ENCODE measurements at regions not wholly inside any gene's neighbourhood (a gene's known extent, or its start where the extent isn't known, plus 50 kb on each side); places are given as distances from the start of the nearest gene placed in this dataset.

DNA sequence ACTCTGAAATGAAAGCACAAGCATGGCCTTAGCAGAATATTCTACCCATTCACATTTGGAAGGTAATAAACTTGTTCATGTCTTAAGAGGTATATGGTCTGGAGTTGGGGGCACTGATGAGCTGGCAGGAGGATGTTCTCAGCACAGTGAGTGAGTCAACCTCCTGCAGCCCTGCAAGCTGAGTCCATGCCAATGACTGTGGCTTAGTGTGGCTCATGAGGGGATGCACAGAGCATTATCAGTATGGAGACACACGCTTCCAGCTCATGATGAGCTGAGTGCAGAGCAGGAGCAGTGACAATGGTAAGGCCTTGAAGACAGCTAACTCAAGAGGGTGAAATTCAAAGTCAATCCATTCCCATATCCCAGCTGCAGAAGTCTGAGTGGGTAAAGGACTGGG is 102.3 kb downstream of the TNFSF18 start:
- Mint-ChIP-seq H3K27me3 (peaks cover 2% of the 10 kb centered on the region), H3K27ac (no peak overlapping the region), H3K9me3 (peaks cover 3% of the 10 kb centered on the region), H3K36me3 (ENCODE audit: low read depth) (no peaks in the 10 kb centered on the region), H3K4me1 (ENCODE audit: low read depth) (peaks cover 36% of the 10 kb centered on the region), H3K4me3 (no peak overlapping the region)
- TF ChIP-seq, protein P1, sequence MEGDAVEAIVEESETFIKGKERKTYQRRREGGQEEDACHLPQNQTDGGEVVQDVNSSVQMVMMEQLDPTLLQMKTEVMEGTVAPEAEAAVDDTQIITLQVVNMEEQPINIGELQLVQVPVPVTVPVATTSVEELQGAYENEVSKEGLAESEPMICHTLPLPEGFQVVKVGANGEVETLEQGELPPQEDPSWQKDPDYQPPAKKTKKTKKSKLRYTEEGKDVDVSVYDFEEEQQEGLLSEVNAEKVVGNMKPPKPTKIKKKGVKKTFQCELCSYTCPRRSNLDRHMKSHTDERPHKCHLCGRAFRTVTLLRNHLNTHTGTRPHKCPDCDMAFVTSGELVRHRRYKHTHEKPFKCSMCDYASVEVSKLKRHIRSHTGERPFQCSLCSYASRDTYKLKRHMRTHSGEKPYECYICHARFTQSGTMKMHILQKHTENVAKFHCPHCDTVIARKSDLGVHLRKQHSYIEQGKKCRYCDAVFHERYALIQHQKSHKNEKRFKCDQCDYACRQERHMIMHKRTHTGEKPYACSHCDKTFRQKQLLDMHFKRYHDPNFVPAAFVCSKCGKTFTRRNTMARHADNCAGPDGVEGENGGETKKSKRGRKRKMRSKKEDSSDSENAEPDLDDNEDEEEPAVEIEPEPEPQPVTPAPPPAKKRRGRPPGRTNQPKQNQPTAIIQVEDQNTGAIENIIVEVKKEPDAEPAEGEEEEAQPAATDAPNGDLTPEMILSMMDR (IDR thresholded peaks at IDR 0.05): no peak
- ATAC-seq (peak; percentile 91), DNase-seq (peak; percentile 63)
- POLR2A ChIA-PET: interaction anchor here (0.6 kb wide), 1 partner anchor 190 kb away, joined by 3 read pairs; no protein-coding TSS in a partner anchor
- intact Hi-C loops (cut with micrococcal nuclease): no loop called here
- CTCF ChIA-PET: interaction anchor here (0.8 to 1.0 kb wide), 2 partner anchors 18 to 204 kb away, joined by 3 to 4 read pairs; no protein-coding TSS in a partner anchor

DNA sequence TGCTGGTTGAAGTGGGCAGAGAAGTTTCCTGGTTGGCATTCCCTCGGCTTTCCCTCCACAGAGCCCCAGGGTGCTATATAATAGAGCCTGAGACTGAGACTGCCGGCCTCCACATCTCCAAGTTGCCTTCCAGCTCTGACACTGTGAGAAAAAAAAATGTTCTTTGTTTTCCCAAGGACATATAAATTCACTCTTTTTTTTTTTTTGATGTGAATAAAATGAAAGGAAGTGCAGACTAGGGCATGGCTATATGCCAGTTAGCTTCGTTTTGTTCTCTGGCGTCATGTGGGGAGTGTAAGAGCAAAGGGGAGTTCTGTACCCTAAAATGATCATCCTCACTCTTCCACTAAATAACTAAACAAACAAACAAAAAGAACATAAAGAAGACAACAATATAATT is 101.6 kb downstream of the TNFSF18 start:
- intact Hi-C loops (cut with micrococcal nuclease): no loop called here
- H3K9me3 Mint-ChIP-seq: no peaks in the 10 kb centered on the region
- peaks cover 2% of the 10 kb centered on the region for H3K27me3 Mint-ChIP-seq
- ATAC-seq (no peak), DNase-seq (no peak)
- TF ChIP-seq, protein P1 (IDR thresholded peaks at IDR 0.05): no peak
- no peak overlapping the region for H3K4me3 Mint-ChIP-seq
- ChIA-PET POLR2A (no interaction called here), CTCF (interaction anchor here (1.0 kb wide), 1 partner anchor 204 kb away, joined by 3 read pairs; no protein-coding TSS in a partner anchor)
- H3K36me3 Mint-ChIP-seq (ENCODE audit: low read depth): no peaks in the 10 kb centered on the region
- peaks cover 36% of the 10 kb centered on the region for H3K4me1 Mint-ChIP-seq (ENCODE audit: low read depth)
- H3K27ac Mint-ChIP-seq: no peak overlapping the region

DNA sequence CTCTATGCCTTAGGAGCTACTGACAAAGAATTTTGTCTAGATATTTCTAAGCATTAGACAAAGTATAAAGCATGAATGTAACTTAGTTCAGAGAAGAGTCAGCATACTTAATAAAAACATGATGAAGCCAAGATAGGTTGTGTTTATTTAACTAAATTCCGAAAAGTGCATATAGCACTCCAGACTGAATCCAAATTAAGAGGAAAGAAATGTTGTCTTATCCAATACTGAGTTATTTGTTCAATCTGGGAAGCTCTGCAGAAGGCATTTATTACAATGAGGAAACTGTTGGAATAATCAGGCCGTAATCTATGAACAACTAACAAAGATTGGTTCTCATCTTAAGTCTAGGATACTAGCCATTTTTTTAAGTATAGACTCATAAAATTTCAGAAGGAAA is 100.2 kb downstream of the TNFSF18 start:
- H3K9me3 Mint-ChIP-seq: no peaks in the 10 kb centered on the region
- peaks cover 36% of the 10 kb centered on the region for H3K4me1 Mint-ChIP-seq (ENCODE audit: low read depth)
- ATAC-seq (no peak), DNase-seq (no peak)
- ChIA-PET POLR2A (no interaction called here), CTCF (interaction anchor here (1.5 kb wide), 1 partner anchor 206 kb away, joined by 5 read pairs; no protein-coding TSS in a partner anchor)
- TF ChIP-seq, protein P1 (IDR thresholded peaks at IDR 0.05): no peak
- H3K27ac Mint-ChIP-seq: no peak overlapping the region
- intact Hi-C loops (cut with micrococcal nuclease): no loop called here
- no peak overlapping the region for H3K4me3 Mint-ChIP-seq
- H3K36me3 Mint-ChIP-seq (ENCODE audit: low read depth): no peaks in the 10 kb centered on the region
- peaks cover 2% of the 10 kb centered on the region for H3K27me3 Mint-ChIP-seq

DNA sequence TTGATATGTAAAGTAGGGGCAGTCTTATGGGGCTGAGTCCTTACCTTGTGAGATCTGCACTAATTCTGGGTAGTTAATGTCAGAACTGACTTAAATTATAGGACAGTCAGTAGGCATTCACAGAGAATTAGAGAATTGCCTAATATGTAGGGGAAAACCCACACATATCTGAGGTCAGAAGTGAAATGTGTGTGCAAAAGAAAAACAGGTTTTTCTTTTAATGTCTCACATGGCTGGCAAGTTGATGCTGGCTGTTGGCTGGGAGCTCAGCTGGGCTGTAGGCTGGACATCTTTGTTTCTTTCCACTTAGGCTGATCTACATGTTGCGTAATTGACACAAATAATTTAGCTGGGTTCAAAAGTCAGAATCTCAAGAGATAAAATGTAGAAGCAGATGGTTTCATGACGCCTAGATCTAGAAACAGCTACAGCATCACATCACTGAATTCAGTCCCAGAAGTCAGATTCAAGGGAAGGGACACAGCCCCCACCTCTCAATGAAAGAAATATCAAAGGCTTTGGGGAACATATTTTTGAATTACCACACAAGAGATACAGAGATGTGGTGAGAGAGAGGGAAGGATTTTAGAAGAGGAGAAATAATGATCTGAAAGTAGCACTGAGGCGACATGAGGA is 98.9 kb downstream of the TNFSF18 start:
- intact Hi-C loops (cut with micrococcal nuclease): no loop called here
- Mint-ChIP-seq H3K27ac (no peak overlapping the region), H3K36me3 (ENCODE audit: low read depth) (no peaks in the 10 kb centered on the region), H3K4me1 (ENCODE audit: low read depth) (peaks cover 33% of the 10 kb centered on the region), H3K9me3 (no peaks in the 10 kb centered on the region), H3K27me3 (no peaks in the 10 kb centered on the region), H3K4me3 (no peak overlapping the region)
- ChIA-PET POLR2A (no interaction called here), CTCF (no interaction called here)
- TF ChIP-seq, protein P1 (IDR thresholded peaks at IDR 0.05): no peak
- ATAC-seq (peak; percentile 29), DNase-seq (no peak)

DNA sequence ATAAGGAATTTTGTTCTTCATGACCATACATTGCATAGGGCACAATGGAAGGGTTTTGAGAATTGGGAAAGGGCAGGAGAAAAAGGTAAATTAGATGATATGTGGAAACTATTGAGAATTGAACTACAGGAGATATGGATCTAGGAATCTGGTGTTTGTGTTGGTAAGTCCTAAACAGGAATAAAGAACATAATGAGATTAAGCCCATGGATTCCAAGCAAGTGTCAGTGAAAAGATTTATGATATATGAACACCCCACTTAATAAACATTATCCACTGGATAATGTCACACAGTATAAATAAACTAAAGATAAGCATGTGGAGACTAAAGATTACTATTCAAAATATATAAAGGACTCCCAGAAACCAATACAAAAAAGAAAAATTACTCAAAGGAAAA is 98.2 kb downstream of the TNFSF18 start:
- TF ChIP-seq, protein P1 (IDR thresholded peaks at IDR 0.05): no peak
- peaks cover 27% of the 10 kb centered on the region for H3K4me1 Mint-ChIP-seq (ENCODE audit: low read depth)
- H3K27me3 Mint-ChIP-seq: no peaks in the 10 kb centered on the region
- H3K27ac Mint-ChIP-seq: no peak overlapping the region
- no peaks in the 10 kb centered on the region for H3K9me3 Mint-ChIP-seq
- intact Hi-C loops (cut with micrococcal nuclease): no loop called here
- POLR2A ChIA-PET: no interaction called here
- no peak for DNase-seq
- no peak overlapping the region for H3K4me3 Mint-ChIP-seq
- ATAC-seq: no peak
- CTCF ChIA-PET: no interaction called here
- H3K36me3 Mint-ChIP-seq (ENCODE audit: low read depth): no peaks in the 10 kb centered on the region
